HepG2 (cell line): ENCODE measurements at regions not wholly inside any gene's neighbourhood (a gene's known extent, or its start where the extent isn't known, plus 50 kb on each side); places are given as distances from the start of the nearest gene placed in this dataset.

Experiments
- MTA3 ChIP-seq: sonication (generic); formaldehyde crosslinking; IDR thresholded peaks from 2 replicates; pipeline ENCODE4 v1.4.0; 2020; ENCODE audit warnings: missing genetic modification reagents
- RERE ChIP-seq: IDR thresholded peaks from 2 replicates; pipeline ENCODE4 v1.6.1; 2016; ENCODE audit warnings: low read depth, missing genetic modification reagents, missing compliant biosample characterization
- TFDP2 ChIP-seq: sonication (generic); formaldehyde crosslinking; IDR thresholded peaks from 2 replicates; pipeline ENCODE4 v1.4.0; 2020; ENCODE audit warnings: missing genetic modification reagents
- ZBTB14 ChIP-seq: sonication (generic); formaldehyde crosslinking; IDR thresholded peaks from 2 replicates; pipeline ENCODE4 v1.4.0; 2020; ENCODE audit warnings: missing genetic modification reagents
- ZBTB39 ChIP-seq: sonication (generic); formaldehyde crosslinking; IDR thresholded peaks from 2 replicates; pipeline ENCODE4 v1.5.0; 2020; ENCODE audit warnings: missing genetic modification reagents
- ZBTB7A ChIP-seq: sonication (generic); formaldehyde crosslinking; IDR thresholded peaks from 2 replicates; pipeline ENCODE4 v1.8.0; 2022; ENCODE audit warnings: mild to moderate bottlenecking, missing genetic modification reagents
- ZNF30 ChIP-seq: sonication (generic); formaldehyde crosslinking; IDR thresholded peaks from 2 replicates; pipeline ENCODE4 v1.5.0; 2020; ENCODE audit warnings: mild to moderate bottlenecking, missing genetic modification reagents
- ZNF333 ChIP-seq: sonication (generic); formaldehyde crosslinking; IDR thresholded peaks from 2 replicates; pipeline ENCODE4 v1.4.0; 2020; ENCODE audit warnings: mild to moderate bottlenecking, missing genetic modification reagents, borderline replicate concordance

GRCh38 chr19:34085336-34085735 lies 87.0 kb upstream of the LSM14A start (continued):
- TF ChIP-seq RERE (no peak), TFDP2 (CRISPR knock-in tag) (no peak), ZBTB14 (CRISPR knock-in tag) (no peak), ZNF30 (CRISPR knock-in tag) (no peak), MTA3 (CRISPR knock-in tag) (no peak), ZBTB7A (CRISPR knock-in tag) (no peak), ZNF333 (CRISPR knock-in tag) (no peak), ZBTB39 (CRISPR knock-in tag) (no peak)
